IPS DF 19.7 (cell line): ENCODE measurements at regions not wholly inside any gene's neighbourhood (a gene's known extent, or its start where the extent isn't known, plus 50 kb on each side); places are given as distances from the start of the nearest gene placed in this dataset.

ENCODE experiments used
- DNase-seq: peaks from one replicate; pipeline ENCODE4 v3.0.0-alpha.2; 2013; ENCODE audit warnings: low read depth, low spot score

- DNase-seq: no peak
Observed at GRCh38 chr12:90323217-90323616, 614.6 kb upstream of the ATP2B1 start.

GRCh38 chr12:90322006-90322405 lies 613.4 kb upstream of the ATP2B1 start:
- DNase-seq: no peak

GRCh38 chr12:90321369-90321768 lies 612.7 kb upstream of the ATP2B1 start:
- DNase-seq: no peak

- DNase-seq: no peak
Observed at GRCh38 chr12:90311561-90311960, 602.9 kb upstream of the ATP2B1 start.

GRCh38 chr12:90305379-90305778 lies 596.7 kb upstream of the ATP2B1 start:
- no peak for DNase-seq

GRCh38 chr12:90304231-90304630 lies 595.6 kb upstream of the ATP2B1 start:
- DNase-seq: no peak

- no peak for DNase-seq
Observed at GRCh38 chr12:90303771-90304170, 595.1 kb upstream of the ATP2B1 start.

GRCh38 chr12:90301561-90302133 lies 593.0 kb upstream of the ATP2B1 start:
- DNase-seq: no peak

- no peak for DNase-seq
Observed at GRCh38 chr12:90301095-90301494, 592.5 kb upstream of the ATP2B1 start.

GRCh38 chr12:90299666-90300065 lies 591.0 kb upstream of the ATP2B1 start:
- DNase-seq: no peak

GRCh38 chr12:90299121-90299520 lies 590.5 kb upstream of the ATP2B1 start:
- DNase-seq: no peak

GRCh38 chr12:90298289-90298948 lies 589.8 kb upstream of the ATP2B1 start:
- no peak for DNase-seq

- DNase-seq: no peak
Observed at GRCh38 chr12:90295858-90296257, 587.2 kb upstream of the ATP2B1 start.

- no peak for DNase-seq
Observed at GRCh38 chr12:90292183-90292582, 583.5 kb upstream of the ATP2B1 start.

- DNase-seq: peak; percentile 33
Observed at GRCh38 chr12:90290980-90291975, 582.6 kb upstream of the ATP2B1 start.

GRCh38 chr12:90287585-90287984 lies 578.9 kb upstream of the ATP2B1 start:
- DNase-seq: no peak

GRCh38 chr12:90281154-90281868 lies 572.7 kb upstream of the ATP2B1 start:
- DNase-seq: no peak

GRCh38 chr12:90280564-90281058 lies 572.0 kb upstream of the ATP2B1 start:
- DNase-seq: no peak

- DNase-seq: no peak
Observed at GRCh38 chr12:90280033-90280432, 571.4 kb upstream of the ATP2B1 start.

GRCh38 chr12:90275088-90275487 lies 566.5 kb upstream of the ATP2B1 start:
- DNase-seq: no peak

- no peak for DNase-seq
Observed at GRCh38 chr12:90274407-90274806, 565.8 kb upstream of the ATP2B1 start.

- no peak for DNase-seq
Observed at GRCh38 chr12:90268574-90268973, 559.9 kb upstream of the ATP2B1 start.
